ENCODE measurements at regions not wholly inside any gene's neighbourhood (a gene's known extent, or its start where the extent isn't known, plus 50 kb on each side); places are given as distances from the start of the nearest gene placed in this dataset.

GRCh38 chr14:36069535-36069900 lies 107.0 kb downstream of the PTCSC3 start:
- Mint-ChIP-seq H3K27me3 (ENCODE audit: low read depth, unreplicated experiment) (peaks cover 3% of the 10 kb centered on the region), H3K36me3 (ENCODE audit: low read depth, unreplicated experiment) (no peaks in the 10 kb centered on the region), H3K27ac (ENCODE audit: unreplicated experiment) (no peak overlapping the region), H3K9me3 (ENCODE audit: unreplicated experiment) (no peaks in the 10 kb centered on the region), H3K4me1 (ENCODE audit: low read depth, unreplicated experiment) (no peaks in the 10 kb centered on the region), H3K4me3 (ENCODE audit: unreplicated experiment) (no peak overlapping the region)
- no peaks in the 10 kb centered on the region for H4K20me1 ChIP-seq (ENCODE audit: insufficient read depth, low read length)
- H3K36me3 ChIP-seq (ENCODE audit: insufficient read depth, low read length) = no peaks in the 10 kb centered on the region
- peak overlapping the region; percentile 27 for H3K4me3 ChIP-seq (ENCODE audit: insufficient read depth, low read depth, low read length)
- H3K27ac ChIP-seq (ENCODE audit: low read depth, low read length) = peak overlapping the region; percentile 37
- H2AFZ ChIP-seq (ENCODE audit: low read depth, low read length) = no peak overlapping the region
- DNase-seq (ENCODE audit: low read depth) (peak; percentile 36), FAIRE-seq (no peak)
- H3K79me2 ChIP-seq (ENCODE audit: insufficient read depth, low read length) = no peaks in the 10 kb centered on the region
- TF ChIP-seq CTCF (IDR thresholded peaks at IDR 0.05; ENCODE audit: insufficient read depth, low read depth, low read length) = peak; percentile 64
- no peak for TF ChIP-seq EZH2 (IDR thresholded peaks at IDR 0.05; ENCODE audit: insufficient read depth, low read length)
- H3K4me1 ChIP-seq (ENCODE audit: insufficient read depth, low read length) = peaks cover 8% of the 10 kb centered on the region
- no peaks in the 10 kb centered on the region for H3K9me3 ChIP-seq (ENCODE audit: insufficient read depth, low read depth, low read length)
- peak overlapping the region; percentile 78 for H3K4me2 ChIP-seq (ENCODE audit: low read length)
- no peaks in the 10 kb centered on the region for H3K27me3 ChIP-seq (ENCODE audit: insufficient read depth, low read length)
- H3K9ac ChIP-seq (ENCODE audit: low read length) = peak overlapping the region; percentile 35

DNA sequence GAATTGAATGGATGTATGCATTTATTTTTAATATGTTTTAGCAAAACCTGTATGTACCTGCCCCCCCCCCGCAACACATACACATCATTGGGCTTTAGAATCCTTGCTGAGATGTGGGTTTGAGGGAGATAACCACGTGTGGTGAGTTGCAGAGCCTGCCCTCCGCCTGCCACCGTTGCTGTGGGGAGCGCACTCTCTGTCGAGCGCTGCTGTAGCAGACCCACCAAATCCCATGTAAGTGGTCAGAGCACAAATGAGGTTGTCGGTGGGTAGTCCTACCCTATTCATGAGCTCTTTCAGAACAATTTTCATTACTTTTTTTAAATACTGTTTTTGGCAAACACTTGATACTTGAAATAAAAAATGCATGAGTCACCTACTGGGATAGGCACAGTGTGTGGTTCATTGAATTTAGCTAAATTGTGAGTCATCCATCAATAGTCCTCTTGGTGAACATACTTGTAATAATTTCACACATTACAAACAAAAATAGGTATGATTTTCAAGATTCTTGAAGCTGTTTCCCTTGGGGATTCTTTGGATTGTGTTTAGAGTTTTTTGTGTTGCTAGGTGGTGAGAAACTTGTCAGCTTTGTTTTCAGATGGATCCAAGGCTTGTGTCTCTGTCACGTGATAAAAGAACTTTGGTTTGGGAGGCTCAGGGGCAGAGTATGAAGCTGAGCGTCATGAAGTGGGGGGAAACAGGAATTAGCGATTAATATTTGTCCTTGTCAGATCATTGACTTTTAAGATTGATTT lies 107.6 kb downstream of the PTCSC3 start:
- Histone ChIP-seq H3K79me2 (ENCODE audit: insufficient read depth, low read length) (no peaks in the 10 kb centered on the region), H3K9ac (ENCODE audit: low read length) (peak overlapping the region; percentile 35), H3K27ac (ENCODE audit: low read depth, low read length) (peak overlapping the region; percentile 37), H3K4me3 (ENCODE audit: insufficient read depth, low read depth, low read length) (peak overlapping the region; percentile 27), H3K27me3 (ENCODE audit: insufficient read depth, low read length) (no peaks in the 10 kb centered on the region), H3K4me1 (ENCODE audit: insufficient read depth, low read length) (peaks cover 8% of the 10 kb centered on the region), H3K36me3 (ENCODE audit: insufficient read depth, low read length) (no peaks in the 10 kb centered on the region), H3K4me2 (ENCODE audit: low read length) (peak overlapping the region; percentile 78), H3K9me3 (ENCODE audit: insufficient read depth, low read depth, low read length) (no peaks in the 10 kb centered on the region), H2AFZ (ENCODE audit: low read depth, low read length) (no peak overlapping the region), H4K20me1 (ENCODE audit: insufficient read depth, low read length) (no peaks in the 10 kb centered on the region)
- H3K36me3 Mint-ChIP-seq (ENCODE audit: low read depth, unreplicated experiment) = no peaks in the 10 kb centered on the region
- TF ChIP-seq CTCF (IDR thresholded peaks at IDR 0.05; ENCODE audit: insufficient read depth, low read depth, low read length) = no peak
- TF ChIP-seq EZH2 (IDR thresholded peaks at IDR 0.05; ENCODE audit: insufficient read depth, low read length) = no peak
- no peaks in the 10 kb centered on the region for H3K9me3 Mint-ChIP-seq (ENCODE audit: unreplicated experiment)
- no peaks in the 10 kb centered on the region for H3K4me1 Mint-ChIP-seq (ENCODE audit: low read depth, unreplicated experiment)
- peaks cover 3% of the 10 kb centered on the region for H3K27me3 Mint-ChIP-seq (ENCODE audit: low read depth, unreplicated experiment)
- no peak overlapping the region for H3K4me3 Mint-ChIP-seq (ENCODE audit: unreplicated experiment)
- no peak overlapping the region for H3K27ac Mint-ChIP-seq (ENCODE audit: unreplicated experiment)
- FAIRE-seq = peak; percentile 26
- DNase-seq (ENCODE audit: low read depth) = peak; percentile 92

All from astrocyte (in vitro differentiated cells and primary cell).